ENCODE measurements at regions not wholly inside any gene's neighbourhood (a gene's known extent, or its start where the extent isn't known, plus 50 kb on each side); places are given as distances from the start of the nearest gene placed in this dataset.

DNA sequence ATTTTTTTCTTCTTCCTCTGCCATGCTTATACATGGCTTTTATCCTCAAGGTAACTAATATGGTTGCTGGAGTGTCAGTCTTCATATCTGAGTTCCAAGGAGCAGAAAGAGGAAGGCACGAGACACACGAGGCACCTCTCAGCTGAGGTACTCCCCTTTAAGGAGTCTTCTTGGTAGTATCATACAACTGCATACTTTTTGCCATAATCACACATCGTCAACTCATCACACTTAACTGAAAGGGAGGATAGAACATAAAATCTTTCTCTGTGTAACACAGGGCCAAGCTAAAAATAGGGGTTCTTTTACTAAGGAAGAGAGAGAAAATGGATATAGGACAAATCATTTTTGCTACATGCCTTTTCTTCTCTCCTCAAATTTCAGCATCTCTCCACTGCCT lies 104.2 kb downstream of the OXSM start:
- DNase-seq (no peak), ATAC-seq (ENCODE audit: low read depth) (no peak)
- Mint-ChIP-seq H3K27ac (no peak overlapping the region), H3K4me3 (no peak overlapping the region), H3K36me3 (ENCODE audit: low read depth) (no peaks in the 10 kb centered on the region), H3K27me3 (no peaks in the 10 kb centered on the region), H3K4me1 (no peaks in the 10 kb centered on the region), H3K9me3 (no peaks in the 10 kb centered on the region)
- intact Hi-C loops (cut with micrococcal nuclease) = no loop called here
- POLR2A ChIA-PET = no interaction called here
- CTCF ChIA-PET = no interaction called here
- TF ChIP-seq, protein P1, sequence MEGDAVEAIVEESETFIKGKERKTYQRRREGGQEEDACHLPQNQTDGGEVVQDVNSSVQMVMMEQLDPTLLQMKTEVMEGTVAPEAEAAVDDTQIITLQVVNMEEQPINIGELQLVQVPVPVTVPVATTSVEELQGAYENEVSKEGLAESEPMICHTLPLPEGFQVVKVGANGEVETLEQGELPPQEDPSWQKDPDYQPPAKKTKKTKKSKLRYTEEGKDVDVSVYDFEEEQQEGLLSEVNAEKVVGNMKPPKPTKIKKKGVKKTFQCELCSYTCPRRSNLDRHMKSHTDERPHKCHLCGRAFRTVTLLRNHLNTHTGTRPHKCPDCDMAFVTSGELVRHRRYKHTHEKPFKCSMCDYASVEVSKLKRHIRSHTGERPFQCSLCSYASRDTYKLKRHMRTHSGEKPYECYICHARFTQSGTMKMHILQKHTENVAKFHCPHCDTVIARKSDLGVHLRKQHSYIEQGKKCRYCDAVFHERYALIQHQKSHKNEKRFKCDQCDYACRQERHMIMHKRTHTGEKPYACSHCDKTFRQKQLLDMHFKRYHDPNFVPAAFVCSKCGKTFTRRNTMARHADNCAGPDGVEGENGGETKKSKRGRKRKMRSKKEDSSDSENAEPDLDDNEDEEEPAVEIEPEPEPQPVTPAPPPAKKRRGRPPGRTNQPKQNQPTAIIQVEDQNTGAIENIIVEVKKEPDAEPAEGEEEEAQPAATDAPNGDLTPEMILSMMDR (IDR thresholded peaks at IDR 0.05) = no peak

DNA sequence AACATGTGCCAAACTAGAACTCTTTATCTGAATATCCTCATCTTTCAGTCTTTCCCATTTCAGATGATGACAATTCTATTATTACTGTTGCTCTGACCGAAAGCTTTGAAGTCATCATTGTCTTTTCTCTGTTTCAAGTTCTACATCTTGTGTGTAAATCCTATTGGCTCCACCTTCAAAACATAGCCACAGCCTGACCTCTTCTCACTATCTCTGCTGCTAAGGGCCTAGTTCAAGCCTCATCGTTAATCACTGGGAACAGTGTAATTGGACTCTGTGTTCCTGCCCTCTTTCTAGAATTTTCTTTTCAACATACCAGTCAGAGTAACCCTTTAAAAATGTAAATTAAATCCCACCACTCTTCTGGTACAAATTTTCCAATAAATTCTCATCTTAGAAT lies 105.1 kb downstream of the OXSM start:
- H3K9me3 Mint-ChIP-seq = no peaks in the 10 kb centered on the region
- no peaks in the 10 kb centered on the region for H3K27me3 Mint-ChIP-seq
- H3K4me1 Mint-ChIP-seq = no peaks in the 10 kb centered on the region
- no peak overlapping the region for H3K27ac Mint-ChIP-seq
- TF ChIP-seq, protein P1 (IDR thresholded peaks at IDR 0.05) = no peak
- ATAC-seq (ENCODE audit: low read depth) (no peak), DNase-seq (no peak)
- H3K36me3 Mint-ChIP-seq (ENCODE audit: low read depth) = no peaks in the 10 kb centered on the region
- H3K4me3 Mint-ChIP-seq = no peak overlapping the region
- ChIA-PET POLR2A (no interaction called here), CTCF (no interaction called here)
- intact Hi-C loops (cut with micrococcal nuclease) = no loop called here

DNA sequence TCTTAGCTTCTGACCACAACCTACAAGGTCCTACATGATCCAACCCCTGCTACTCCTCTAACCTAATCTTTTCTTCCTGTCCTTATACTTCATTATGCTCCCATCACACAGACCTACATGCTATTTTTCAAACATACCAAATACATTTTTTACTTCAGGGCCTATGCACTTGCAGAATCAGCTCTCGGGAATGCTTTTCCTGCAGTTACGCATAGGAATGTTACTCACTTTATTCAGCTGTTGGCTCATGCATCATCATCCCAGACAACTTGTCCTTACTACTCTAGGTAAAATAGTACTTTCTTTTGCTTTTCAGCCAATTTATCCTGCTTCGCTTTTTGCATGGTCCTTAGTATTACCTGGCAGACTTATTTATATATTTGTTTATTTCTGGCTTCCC lies 105.6 kb downstream of the OXSM start:
- no peaks in the 10 kb centered on the region for H3K4me1 Mint-ChIP-seq
- H3K4me3 Mint-ChIP-seq = no peak overlapping the region
- TF ChIP-seq, protein P1 (IDR thresholded peaks at IDR 0.05) = no peak
- no peaks in the 10 kb centered on the region for H3K27me3 Mint-ChIP-seq
- no peaks in the 10 kb centered on the region for H3K9me3 Mint-ChIP-seq
- ChIA-PET POLR2A (no interaction called here), CTCF (no interaction called here)
- H3K27ac Mint-ChIP-seq = no peak overlapping the region
- DNase-seq = no peak
- no peak for ATAC-seq (ENCODE audit: low read depth)
- intact Hi-C loops (cut with micrococcal nuclease) = no loop called here
- H3K36me3 Mint-ChIP-seq (ENCODE audit: low read depth) = no peaks in the 10 kb centered on the region

DNA sequence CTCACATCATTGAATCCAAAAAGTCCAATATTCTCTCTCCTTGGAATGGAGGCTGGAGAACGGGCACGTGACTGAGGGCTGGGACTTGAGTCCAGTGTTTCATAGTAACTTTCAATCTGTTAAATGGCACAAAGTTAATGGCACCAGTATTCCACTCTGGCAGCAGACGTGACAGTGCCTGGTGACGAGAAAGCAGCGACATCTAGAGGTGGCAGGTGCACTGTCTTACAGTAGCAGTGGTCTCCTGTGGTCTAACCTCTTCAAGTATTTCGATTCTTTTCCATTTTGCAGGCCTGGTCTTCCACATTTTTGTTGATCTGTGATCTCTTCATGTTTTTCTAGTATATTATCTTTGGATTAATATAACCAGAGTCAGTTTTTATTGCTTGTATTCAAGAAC lies 107.1 kb downstream of the OXSM start:
- TF ChIP-seq, protein P1 (IDR thresholded peaks at IDR 0.05) = no peak
- Mint-ChIP-seq H3K4me1 (peaks cover 2% of the 10 kb centered on the region), H3K36me3 (ENCODE audit: low read depth) (no peaks in the 10 kb centered on the region), H3K4me3 (no peak overlapping the region), H3K9me3 (no peaks in the 10 kb centered on the region), H3K27me3 (no peaks in the 10 kb centered on the region), H3K27ac (no peak overlapping the region)
- CTCF ChIA-PET = no interaction called here
- POLR2A ChIA-PET = no interaction called here
- ATAC-seq (ENCODE audit: low read depth) (no peak), DNase-seq (no peak)
- intact Hi-C loops (cut with micrococcal nuclease) = loop anchor here (1.0 kb wide), 1 partner anchor 249 kb away; no protein-coding TSS in a partner anchor

DNA sequence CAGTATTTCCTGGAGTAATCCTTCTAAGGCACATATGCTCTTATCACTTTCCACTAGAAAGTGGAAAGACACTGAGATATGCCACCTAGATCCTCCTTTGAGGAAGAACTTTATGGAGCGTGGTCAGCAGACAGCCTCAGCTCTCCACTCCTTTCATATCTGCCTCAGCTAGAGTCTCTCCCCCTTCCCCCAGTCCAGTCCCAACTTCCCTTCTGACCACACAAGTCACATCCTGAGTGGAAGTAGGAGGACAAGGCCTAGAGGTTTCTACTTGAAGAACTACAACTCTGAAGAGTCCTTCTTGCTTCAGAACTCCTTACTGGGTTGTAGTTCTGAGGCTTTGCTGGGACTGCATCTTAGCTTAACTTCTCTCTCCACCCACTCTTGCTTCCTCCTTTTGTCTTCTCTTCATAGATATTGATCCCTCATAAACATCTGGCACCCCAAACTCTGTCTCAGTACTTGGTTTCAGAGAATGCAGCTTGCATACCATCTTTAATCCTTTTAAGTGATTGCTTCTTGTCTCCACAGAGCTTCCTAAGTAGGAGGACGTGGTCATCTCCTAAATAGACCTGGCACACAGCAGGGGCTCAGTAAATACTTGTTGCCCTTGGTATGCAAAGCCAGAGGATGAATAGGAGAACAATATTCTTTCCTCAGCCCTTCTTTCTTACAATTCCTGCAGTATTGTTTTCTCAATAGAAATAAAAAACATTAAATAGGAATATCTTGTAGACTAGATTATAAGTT lies 109.6 kb downstream of the OXSM start:
- no peaks in the 10 kb centered on the region for H3K36me3 Mint-ChIP-seq (ENCODE audit: low read depth)
- no peak for ATAC-seq (ENCODE audit: low read depth)
- H3K9me3 Mint-ChIP-seq = no peaks in the 10 kb centered on the region
- TF ChIP-seq, protein P1 (IDR thresholded peaks at IDR 0.05) = no peak
- DNase-seq = no peak
- H3K4me1 Mint-ChIP-seq = peaks cover 2% of the 10 kb centered on the region
- intact Hi-C loops (cut with micrococcal nuclease) = no loop called here
- ChIA-PET POLR2A (no interaction called here), CTCF (interaction anchor here (1.1 kb wide), 1 partner anchor 14 kb away, joined by 3 read pairs; no protein-coding TSS in a partner anchor)
- H3K4me3 Mint-ChIP-seq = no peak overlapping the region
- H3K27ac Mint-ChIP-seq = no peak overlapping the region
- H3K27me3 Mint-ChIP-seq = no peaks in the 10 kb centered on the region

All from activated B cell treated with CpG ODN at 0.5 μM for 24 hours (primary cell).